ENCODE measurements at regions not wholly inside any gene's neighbourhood (a gene's known extent, or its start where the extent isn't known, plus 50 kb on each side); places are given as distances from the start of the nearest gene placed in this dataset.

- TF ChIP-seq, protein P1, sequence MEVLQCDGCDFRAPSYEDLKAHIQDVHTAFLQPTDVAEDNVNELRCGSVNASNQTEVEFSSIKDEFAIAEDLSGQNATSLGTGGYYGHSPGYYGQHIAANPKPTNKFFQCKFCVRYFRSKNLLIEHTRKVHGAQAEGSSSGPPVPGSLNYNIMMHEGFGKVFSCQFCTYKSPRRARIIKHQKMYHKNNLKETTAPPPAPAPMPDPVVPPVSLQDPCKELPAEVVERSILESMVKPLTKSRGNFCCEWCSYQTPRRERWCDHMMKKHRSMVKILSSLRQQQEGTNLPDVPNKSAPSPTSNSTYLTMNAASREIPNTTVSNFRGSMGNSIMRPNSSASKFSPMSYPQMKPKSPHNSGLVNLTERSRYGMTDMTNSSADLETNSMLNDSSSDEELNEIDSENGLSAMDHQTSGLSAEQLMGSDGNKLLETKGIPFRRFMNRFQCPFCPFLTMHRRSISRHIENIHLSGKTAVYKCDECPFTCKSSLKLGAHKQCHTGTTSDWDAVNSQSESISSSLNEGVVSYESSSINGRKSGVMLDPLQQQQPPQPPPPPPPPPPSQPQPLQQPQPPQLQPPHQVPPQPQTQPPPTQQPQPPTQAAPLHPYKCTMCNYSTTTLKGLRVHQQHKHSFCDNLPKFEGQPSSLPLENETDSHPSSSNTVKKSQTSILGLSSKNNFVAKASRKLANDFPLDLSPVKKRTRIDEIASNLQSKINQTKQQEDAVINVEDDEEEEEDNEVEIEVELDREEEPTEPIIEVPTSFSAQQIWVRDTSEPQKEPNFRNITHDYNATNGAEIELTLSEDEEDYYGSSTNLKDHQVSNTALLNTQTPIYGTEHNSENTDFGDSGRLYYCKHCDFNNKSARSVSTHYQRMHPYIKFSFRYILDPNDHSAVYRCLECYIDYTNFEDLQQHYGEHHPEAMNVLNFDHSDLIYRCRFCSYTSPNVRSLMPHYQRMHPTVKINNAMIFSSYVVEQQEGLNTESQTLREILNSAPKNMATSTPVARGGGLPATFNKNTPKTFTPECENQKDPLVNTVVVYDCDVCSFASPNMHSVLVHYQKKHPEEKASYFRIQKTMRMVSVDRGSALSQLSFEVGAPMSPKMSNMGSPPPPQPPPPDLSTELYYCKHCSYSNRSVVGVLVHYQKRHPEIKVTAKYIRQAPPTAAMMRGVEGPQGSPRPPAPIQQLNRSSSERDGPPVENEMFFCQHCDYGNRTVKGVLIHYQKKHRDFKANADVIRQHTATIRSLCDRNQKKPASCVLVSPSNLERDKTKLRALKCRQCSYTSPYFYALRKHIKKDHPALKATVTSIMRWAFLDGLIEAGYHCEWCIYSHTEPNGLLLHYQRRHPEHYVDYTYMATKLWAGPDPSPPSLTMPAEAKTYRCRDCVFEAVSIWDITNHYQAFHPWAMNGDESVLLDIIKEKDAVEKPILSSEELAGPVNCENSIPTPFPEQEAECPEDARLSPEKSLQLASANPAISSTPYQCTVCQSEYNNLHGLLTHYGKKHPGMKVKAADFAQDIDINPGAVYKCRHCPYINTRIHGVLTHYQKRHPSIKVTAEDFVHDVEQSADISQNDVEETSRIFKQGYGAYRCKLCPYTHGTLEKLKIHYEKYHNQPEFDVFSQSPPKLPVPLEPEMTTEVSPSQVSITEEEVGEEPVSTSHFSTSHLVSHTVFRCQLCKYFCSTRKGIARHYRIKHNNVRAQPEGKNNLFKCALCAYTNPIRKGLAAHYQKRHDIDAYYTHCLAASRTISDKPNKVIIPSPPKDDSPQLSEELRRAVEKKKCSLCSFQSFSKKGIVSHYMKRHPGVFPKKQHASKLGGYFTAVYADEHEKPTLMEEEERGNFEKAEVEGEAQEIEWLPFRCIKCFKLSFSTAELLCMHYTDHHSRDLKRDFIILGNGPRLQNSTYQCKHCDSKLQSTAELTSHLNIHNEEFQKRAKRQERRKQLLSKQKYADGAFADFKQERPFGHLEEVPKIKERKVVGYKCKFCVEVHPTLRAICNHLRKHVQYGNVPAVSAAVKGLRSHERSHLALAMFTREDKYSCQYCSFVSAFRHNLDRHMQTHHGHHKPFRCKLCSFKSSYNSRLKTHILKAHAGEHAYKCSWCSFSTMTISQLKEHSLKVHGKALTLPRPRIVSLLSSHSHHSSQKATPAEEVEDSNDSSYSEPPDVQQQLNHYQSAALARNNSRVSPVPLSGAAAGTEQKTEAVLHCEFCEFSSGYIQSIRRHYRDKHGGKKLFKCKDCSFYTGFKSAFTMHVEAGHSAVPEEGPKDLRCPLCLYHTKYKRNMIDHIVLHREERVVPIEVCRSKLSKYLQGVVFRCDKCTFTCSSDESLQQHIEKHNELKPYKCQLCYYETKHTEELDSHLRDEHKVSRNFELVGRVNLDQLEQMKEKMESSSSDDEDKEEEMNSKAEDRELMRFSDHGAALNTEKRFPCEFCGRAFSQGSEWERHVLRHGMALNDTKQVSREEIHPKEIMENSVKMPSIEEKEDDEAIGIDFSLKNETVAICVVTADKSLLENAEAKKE (CRISPR knock-in tag; IDR thresholded peaks at IDR 0.05), result no peak
- TF ChIP-seq NANOG (IDR thresholded peaks at IDR 0.05; ENCODE audit: borderline replicate concordance), result no peak
Observed at GRCh38 chr21:24995216-24995615, 612.1 kb downstream of the MRPL39 start (continued).

GRCh38 chr21:24994717-24995116 is 612.6 kb downstream of the MRPL39 start:
- Histone ChIP-seq H2AFZ (no peak overlapping the region), H3K4me1 (ENCODE audit: insufficient read depth) (no peaks in the 10 kb centered on the region), H3F3A (replicated peaks; ENCODE audit: low read depth) (no peaks in the 10 kb centered on the region), H4K20me1 (replicated peaks; ENCODE audit: insufficient read depth) (no peaks in the 10 kb centered on the region), H3K79me2 (replicated peaks; ENCODE audit: insufficient read depth) (no peaks in the 10 kb centered on the region), H3K36me3 (ENCODE audit: insufficient read depth) (no peaks in the 10 kb centered on the region), H3K4me2 (no peak overlapping the region), H3K27ac (ENCODE audit: low read depth) (no peak overlapping the region), H3K27me3 (ENCODE audit: insufficient read depth) (no peaks in the 10 kb centered on the region), H3K9me2 (ENCODE audit: insufficient read depth) (no peaks in the 10 kb centered on the region), H3K4me3 (no peak overlapping the region)
- Mint-ChIP-seq H3K27ac (no peak overlapping the region), H3K4me3 (no peak overlapping the region), H3K4me1 (no peaks in the 10 kb centered on the region; the same call in 2 of the 3 replicates), H3K27me3 (ENCODE audit: insufficient read depth, low read depth, poor library complexity) (peaks cover 5% of the 10 kb centered on the region), H3K36me3 (ENCODE audit: low read depth) (peaks cover 5% of the 10 kb centered on the region; the same call in 2 of the 3 replicates), H3K9me3 (peaks cover 74% of the 10 kb centered on the region)
- DNase-seq (ENCODE audit: low spot score) (no peak), ATAC-seq (no peak)
- TF ChIP-seq, protein P2, sequence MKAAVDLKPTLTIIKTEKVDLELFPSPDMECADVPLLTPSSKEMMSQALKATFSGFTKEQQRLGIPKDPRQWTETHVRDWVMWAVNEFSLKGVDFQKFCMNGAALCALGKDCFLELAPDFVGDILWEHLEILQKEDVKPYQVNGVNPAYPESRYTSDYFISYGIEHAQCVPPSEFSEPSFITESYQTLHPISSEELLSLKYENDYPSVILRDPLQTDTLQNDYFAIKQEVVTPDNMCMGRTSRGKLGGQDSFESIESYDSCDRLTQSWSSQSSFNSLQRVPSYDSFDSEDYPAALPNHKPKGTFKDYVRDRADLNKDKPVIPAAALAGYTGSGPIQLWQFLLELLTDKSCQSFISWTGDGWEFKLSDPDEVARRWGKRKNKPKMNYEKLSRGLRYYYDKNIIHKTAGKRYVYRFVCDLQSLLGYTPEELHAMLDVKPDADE (IDR thresholded peaks at IDR 0.05), result no peak
- TF ChIP-seq EZH2phosphoT487 (IDR thresholded peaks at IDR 0.05; ENCODE audit: unreplicated experiment) (no peak), NANOG (IDR thresholded peaks at IDR 0.05; ENCODE audit: borderline replicate concordance) (no peak), JUNB (IDR thresholded peaks at IDR 0.05; ENCODE audit: unreplicated experiment) (no peak)

Data from GM23338 (cell line).